Endothelial cell of umbilical vein (primary cell): ENCODE measurements at regions not wholly inside any gene's neighbourhood (a gene's known extent, or its start where the extent isn't known, plus 50 kb on each side); places are given as distances from the start of the nearest gene placed in this dataset.

ENCODE experiments used
- BruUV-seq: library from RNA; stranded (reverse); fragments of 400-500 nt; replicated peaks from 2 replicates; lab custom pipeline; 2021; lab: Mats Ljungman, UMichigan
- CTCF ChIA-PET: fragments of 300-600, 350-600 bp; sonication (Branson Sonifier 250); formaldehyde crosslinking; loops from one replicate; lab custom pipeline; 2021; ENCODE audit warnings: antibody characterized with exemption, inconsistent platforms; lab: Charles Lee
- POLR2A ChIA-PET: fragments of 300-600, 350-600 bp; sonication (Branson Sonifier 250); formaldehyde crosslinking; loops from one replicate; lab custom pipeline; 2021; ENCODE audit warnings: antibody characterized with exemption, inconsistent platforms; lab: Charles Lee
- DNase-seq: peaks from one replicate; pipeline ENCODE4 v3.0.0-alpha.2; 2011; ENCODE audit warnings: low read depth, low spot score
- FAIRE-seq: peaks from 2 replicates; lab custom pipeline; 2011; peaks lifted over from hg19 to GRCh38; lab: Jason Lieb, UNC
- H2AFZ ChIP-seq: 2 replicates; pipeline ENCODE4 v1.6.0; 2012; ENCODE audit warnings: low read depth, low read length, control low read depth, inconsistent platforms
- H3K27ac ChIP-seq: 2 replicates; pipeline ENCODE4 v1.5.1; 2011; ENCODE audit warnings: low read depth, mild to moderate bottlenecking, control low read depth, low read length, moderate library complexity; ENCODE audit not compliant: insufficient read depth
- H3K27me3 ChIP-seq, 2 experiments: 2 replicates each; pipeline versions ENCODE4 v1.6.0 to v1.6.1; 2011; ENCODE audit warnings: low read length in 2 of 2, mixed read lengths in 1 of 2; ENCODE audit not compliant: control insufficient read depth in 2 of 2, insufficient read depth in 2 of 2
- H3K36me3 ChIP-seq, 2 experiments: 2 replicates in 1 of 2; 3 replicates in 1 of 2; pipeline ENCODE4 v1.5.1; 2011; ENCODE audit warnings: low read length in 2 of 2, mild to moderate bottlenecking in 1 of 2, moderate library complexity in 1 of 2; ENCODE audit not compliant: control insufficient read depth in 2 of 2, insufficient read depth in 2 of 2; ENCODE audit errors: extremely low read depth in 1 of 2
- H3K4me1 ChIP-seq: 3 replicates; pipeline ENCODE4 v1.5.1; 2011; ENCODE audit warnings: mild to moderate bottlenecking, low read length; ENCODE audit not compliant: control insufficient read depth, insufficient read depth; ENCODE audit errors: extremely low read depth
- H3K4me2 ChIP-seq: 2 replicates; pipeline ENCODE4 v1.6.1; 2011; ENCODE audit warnings: low read length, control low read depth, mixed read lengths; ENCODE audit not compliant: insufficient read depth
- H3K4me3 ChIP-seq, 3 experiments: fragments of 200-600 bp in 1 of 3; sonication (generic), shearing (Covaris generic) in 1 of 3; replicated peaks in 1 of 3; 2 replicates each; pipeline ENCODE4 v1.5.1; 2011 to 2016; ENCODE audit warnings: control low read depth in 3 of 3, low read length in 3 of 3, mild to moderate bottlenecking in 2 of 3, inconsistent platforms in 1 of 3, low read depth in 1 of 3, moderate library complexity in 1 of 3; ENCODE audit not compliant: insufficient read depth in 1 of 3
- H3K79me2 ChIP-seq: 2 replicates; pipeline ENCODE4 v1.6.0; 2012; ENCODE audit warnings: low read length, inconsistent platforms; ENCODE audit not compliant: control insufficient read depth, insufficient read depth
- H3K9ac ChIP-seq: replicated peaks from 2 replicates; pipeline ENCODE3; 2011; ENCODE audit warnings: low read length, control low read depth; ENCODE audit not compliant: insufficient read depth; ENCODE audit errors: extremely low read depth
- H3K9me1 ChIP-seq: replicated peaks from 3 replicates; pipeline ENCODE4 v1.6.0; 2011; ENCODE audit warnings: mild to moderate bottlenecking, low read length; ENCODE audit not compliant: control insufficient read depth, insufficient read depth; ENCODE audit errors: extremely low read depth
- H3K9me3 ChIP-seq: replicated peaks from 2 replicates; pipeline ENCODE4 v1.5.1; 2012; ENCODE audit warnings: low read length, inconsistent platforms; ENCODE audit not compliant: control insufficient read depth, insufficient read depth
- H4K20me1 ChIP-seq: replicated peaks from 2 replicates; pipeline ENCODE3; 2011; ENCODE audit warnings: mild to moderate bottlenecking, low read length; ENCODE audit not compliant: control insufficient read depth, insufficient read depth; ENCODE audit errors: extremely low read depth
- EZH2 ChIP-seq: IDR thresholded peaks from 2 replicates; pipeline ENCODE4 v1.6.1; 2012; ENCODE audit warnings: borderline replicate concordance, low read depth, mild to moderate bottlenecking, moderate library complexity, low read length, inconsistent platforms; ENCODE audit not compliant: severe bottlenecking
- FOS ChIP-seq: IDR thresholded peaks from 2 replicates; pipeline ENCODE4 v1.6.1; 2011; ENCODE audit warnings: mild to moderate bottlenecking, low read length, moderate library complexity, borderline replicate concordance; ENCODE audit not compliant: insufficient read depth
- GATA2 ChIP-seq: IDR thresholded peaks from 2 replicates; pipeline ENCODE4 v1.7.0; 2011; ENCODE audit warnings: low read depth, mild to moderate bottlenecking, moderate library complexity, mixed read lengths, low read length; ENCODE audit not compliant: insufficient read length, insufficient read depth
- JUN ChIP-seq: IDR thresholded peaks from 2 replicates; pipeline ENCODE4 v1.6.1; 2011; ENCODE audit warnings: borderline replicate concordance, low read depth; ENCODE audit not compliant: insufficient read length, insufficient read depth
- MYC ChIP-seq: IDR thresholded peaks from one replicate; pipeline ENCODE4 v1.6.1; 2011; ENCODE audit warnings: mild to moderate bottlenecking, low read depth, low read length
- POLR2A ChIP-seq: IDR thresholded peaks from 2 replicates; pipeline ENCODE4 v1.6.1; 2012; ENCODE audit warnings: low read depth, mild to moderate bottlenecking, control low read depth, low read length
- POLR2AphosphoS5 ChIP-seq: IDR thresholded peaks from 2 replicates; pipeline ENCODE4 v1.6.1; 2012; ENCODE audit warnings: low read depth, mild to moderate bottlenecking, control low read depth, low read length, moderate library complexity; ENCODE audit not compliant: insufficient read depth
- dilution Hi-C: fragments of 300-500 bp; cut with MboI; formaldehyde crosslinking; loops from one replicate; pipeline ENCODE4 v1.15.0; 2019; ENCODE audit warnings: low sequenced_read_pairs; ENCODE audit not compliant: extremely low pct_ligation_motif_present
- intact Hi-C: fragments of 100-400 bp; cut with micrococcal nuclease; formaldehyde crosslinking; loops from one replicate; pipeline ENCODE4 v1.10.0; 2022
- TF ChIP-seq, protein P1 (sequence below), 2 donors: IDR thresholded peaks; 1 replicate in 1 of 2; 2 replicates in 1 of 2; pipeline ENCODE4 v1.5.1; 2011; ENCODE audit warnings: low read length in 2 of 2, mild to moderate bottlenecking in 2 of 2, moderate library complexity in 2 of 2, control low read depth in 1 of 2, inconsistent platforms in 1 of 2, low read depth in 1 of 2; ENCODE audit not compliant: insufficient read depth in 1 of 2; ENCODE audit errors: extremely low read depth in 1 of 2
- TF ChIP-seq, protein P2 (sequence below): IDR thresholded peaks from 2 replicates; pipeline ENCODE4 v1.6.1; 2011; ENCODE audit not compliant: insufficient read depth, insufficient read length

DNA sequence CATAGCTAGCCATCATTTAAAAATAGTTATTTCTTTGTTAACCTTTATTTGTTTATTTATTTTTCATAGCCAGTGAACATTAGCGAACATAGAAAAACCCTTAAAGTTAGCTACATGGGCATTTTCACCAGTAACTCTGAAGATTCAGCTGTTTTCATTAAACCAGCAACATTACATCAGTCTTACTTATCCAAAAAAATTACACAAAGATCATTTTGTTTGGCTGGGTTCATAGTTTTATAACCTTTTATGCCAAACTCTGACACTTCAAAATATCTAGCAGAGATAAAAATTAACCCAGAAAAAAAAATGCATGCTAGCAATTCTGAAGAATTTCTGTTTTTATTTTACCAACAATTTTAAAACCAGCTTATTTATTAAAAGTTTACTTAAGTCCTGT, 784.1 kb downstream of the PCDH18 start:
- H3K4me2 ChIP-seq, result no peak overlapping the region
- no peak overlapping the region for H3K27ac ChIP-seq
- no peaks in the 10 kb centered on the region for H3K4me1 ChIP-seq
- TF ChIP-seq, protein P1, sequence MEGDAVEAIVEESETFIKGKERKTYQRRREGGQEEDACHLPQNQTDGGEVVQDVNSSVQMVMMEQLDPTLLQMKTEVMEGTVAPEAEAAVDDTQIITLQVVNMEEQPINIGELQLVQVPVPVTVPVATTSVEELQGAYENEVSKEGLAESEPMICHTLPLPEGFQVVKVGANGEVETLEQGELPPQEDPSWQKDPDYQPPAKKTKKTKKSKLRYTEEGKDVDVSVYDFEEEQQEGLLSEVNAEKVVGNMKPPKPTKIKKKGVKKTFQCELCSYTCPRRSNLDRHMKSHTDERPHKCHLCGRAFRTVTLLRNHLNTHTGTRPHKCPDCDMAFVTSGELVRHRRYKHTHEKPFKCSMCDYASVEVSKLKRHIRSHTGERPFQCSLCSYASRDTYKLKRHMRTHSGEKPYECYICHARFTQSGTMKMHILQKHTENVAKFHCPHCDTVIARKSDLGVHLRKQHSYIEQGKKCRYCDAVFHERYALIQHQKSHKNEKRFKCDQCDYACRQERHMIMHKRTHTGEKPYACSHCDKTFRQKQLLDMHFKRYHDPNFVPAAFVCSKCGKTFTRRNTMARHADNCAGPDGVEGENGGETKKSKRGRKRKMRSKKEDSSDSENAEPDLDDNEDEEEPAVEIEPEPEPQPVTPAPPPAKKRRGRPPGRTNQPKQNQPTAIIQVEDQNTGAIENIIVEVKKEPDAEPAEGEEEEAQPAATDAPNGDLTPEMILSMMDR (IDR thresholded peaks at IDR 0.05; ENCODE audit: extremely low read depth in 1 of 2, insufficient read depth in 1 of 2, low read depth in 1 of 2, low read length in 2 of 2), result no peak
- TF ChIP-seq JUN, result no peak
- no peak for TF ChIP-seq POLR2A
- TF ChIP-seq, protein P2, sequence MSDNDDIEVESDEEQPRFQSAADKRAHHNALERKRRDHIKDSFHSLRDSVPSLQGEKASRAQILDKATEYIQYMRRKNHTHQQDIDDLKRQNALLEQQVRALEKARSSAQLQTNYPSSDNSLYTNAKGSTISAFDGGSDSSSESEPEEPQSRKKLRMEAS, result no peak
- no peak for TF ChIP-seq MYC
- no peak for TF ChIP-seq GATA2
- no peak for TF ChIP-seq POLR2AphosphoS5
- TF ChIP-seq EZH2, result no peak
- no peak for TF ChIP-seq FOS
- H3K9me1 ChIP-seq, result no peaks in the 10 kb centered on the region
- DNase-seq, result no peak
- dilution Hi-C loops (no loop called here), intact Hi-C loops (no loop called here)
- H3K4me3 ChIP-seq, result no peak overlapping the region
- ChIA-PET CTCF (no interaction called here), POLR2A (no interaction called here)
- no peaks in the 10 kb centered on the region for H3K79me2 ChIP-seq
- H2AFZ ChIP-seq, result no peak overlapping the region
- no peak overlapping the region for H3K9ac ChIP-seq
- BruUV-seq, result no TSS peak
- FAIRE-seq, result no peak
- H4K20me1 ChIP-seq, result no peaks in the 10 kb centered on the region
- peaks cover 2% of the 10 kb centered on the region for H3K9me3 ChIP-seq
- H3K36me3 ChIP-seq, result no peaks in the 10 kb centered on the region
- H3K27me3 ChIP-seq, result no peaks in the 10 kb centered on the region
